ENCODE measurements at regions not wholly inside any gene's neighbourhood (a gene's known extent, or its start where the extent isn't known, plus 50 kb on each side); places are given as distances from the start of the nearest gene placed in this dataset.

DNA sequence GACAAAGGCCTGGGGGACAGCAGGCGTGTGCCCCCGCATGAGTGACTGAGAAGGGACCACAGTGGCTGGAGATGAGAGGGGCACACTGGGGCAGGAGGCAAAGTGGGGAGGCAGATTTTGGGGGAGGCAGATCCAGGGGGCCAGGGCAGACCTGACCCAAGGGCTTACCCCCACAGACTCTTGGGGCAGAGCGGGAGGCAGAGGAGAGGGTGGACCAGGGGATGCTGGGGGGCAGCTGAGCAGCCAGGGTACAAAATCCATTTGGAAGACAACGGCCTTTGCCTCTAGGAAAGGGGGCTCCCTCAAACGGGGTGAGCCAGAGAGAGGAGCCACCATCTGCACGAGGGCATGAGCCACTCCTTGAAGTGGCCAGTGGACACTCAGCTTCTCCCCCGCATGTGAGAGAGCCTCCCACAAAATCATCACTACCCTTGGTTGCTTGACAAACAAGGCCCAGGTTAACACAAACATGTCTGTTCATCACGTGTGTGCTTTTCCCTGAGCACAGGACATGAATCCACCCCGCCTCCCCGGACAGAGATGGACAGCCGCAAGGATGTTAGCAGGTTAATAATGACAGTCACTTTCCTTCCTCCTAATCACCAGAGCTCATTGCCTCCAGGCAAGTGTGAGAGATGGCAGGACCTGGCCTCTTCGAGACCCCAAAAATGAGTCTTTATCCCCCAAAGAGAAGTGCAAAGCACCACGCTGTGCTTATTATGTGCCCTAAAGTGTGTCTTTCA is 72.0 kb upstream of the RAB6C start:
- TF ChIP-seq CTCF (IDR thresholded peaks at IDR 0.05) (no peak), POLR2A (IDR thresholded peaks at IDR 0.05) (no peak)

Data from Peyer's patch (tissue), 4 donors.